H9 (cell line): ENCODE measurements at regions not wholly inside any gene's neighbourhood (a gene's known extent, or its start where the extent isn't known, plus 50 kb on each side); places are given as distances from the start of the nearest gene placed in this dataset.

ENCODE experiments used
- DNase-seq: peaks from one replicate; pipeline ENCODE4 v3.0.0-alpha.2; 2017
- H2AFZ ChIP-seq: one replicate; pipeline ENCODE4 v1.6.1; 2013; ENCODE audit warnings: mild to moderate bottlenecking, low read length, control low read depth, moderate library complexity
- H2AK5ac ChIP-seq: 2 replicates; pipeline ENCODE4 v1.6.1; 2013; ENCODE audit warnings: low read length, control low read depth, mixed read lengths; ENCODE audit not compliant: insufficient read length
- H2BK120ac ChIP-seq: one replicate; pipeline ENCODE4 v1.6.1; 2013; ENCODE audit warnings: low read depth, mild to moderate bottlenecking, low read length, control low read depth, inconsistent platforms; ENCODE audit not compliant: poor library complexity, severe bottlenecking
- H2BK12ac ChIP-seq: 2 replicates; pipeline ENCODE4 v1.6.1; 2013; ENCODE audit warnings: low read length, control low read depth, mixed read lengths, low read depth; ENCODE audit not compliant: insufficient read length
- H2BK15ac ChIP-seq: 2 replicates; pipeline ENCODE4 v1.6.1; 2013; ENCODE audit warnings: low read depth, low read length, control low read depth
- H2BK20ac ChIP-seq: one replicate; pipeline ENCODE4 v1.6.1; 2013; ENCODE audit warnings: low read depth, mild to moderate bottlenecking, low read length, control low read depth, inconsistent platforms; ENCODE audit not compliant: poor library complexity, severe bottlenecking
- H2BK5ac ChIP-seq: 2 replicates; pipeline ENCODE4 v1.6.1; 2013; ENCODE audit warnings: low read length, control low read depth, mixed read lengths; ENCODE audit not compliant: insufficient read length
- H3K14ac ChIP-seq: 2 replicates; pipeline ENCODE4 v1.6.1; 2013; ENCODE audit warnings: low read length, control low read depth; ENCODE audit not compliant: insufficient read depth
- H3K18ac ChIP-seq: 2 replicates; pipeline ENCODE4 v1.6.1; 2013; ENCODE audit warnings: low read depth, mild to moderate bottlenecking, mixed read lengths, low read length, control low read depth; ENCODE audit not compliant: insufficient read length
- H3K23ac ChIP-seq: 2 replicates; pipeline ENCODE4 v1.6.1; 2013; ENCODE audit warnings: low read length, control low read depth, mixed read lengths, low read depth; ENCODE audit not compliant: insufficient read length
- H3K23me2 ChIP-seq: 2 replicates; pipeline ENCODE4 v1.6.1; 2013; ENCODE audit warnings: low read depth, mild to moderate bottlenecking, mixed read lengths, low read length, control low read depth; ENCODE audit not compliant: insufficient read length, poor library complexity, severe bottlenecking
- H3K27ac ChIP-seq: 2 replicates; pipeline ENCODE4 v1.5.1; 2013; ENCODE audit warnings: low read length, control low read depth, mixed read lengths, low read depth; ENCODE audit not compliant: insufficient read length
- H3K27me3 ChIP-seq: 2 replicates; pipeline ENCODE4 v1.6.1; 2013; ENCODE audit warnings: low read length, control low read depth, inconsistent platforms; ENCODE audit not compliant: insufficient read depth
- H3K4ac ChIP-seq: 2 replicates; pipeline ENCODE4 v1.6.1; 2013; ENCODE audit warnings: low read depth, mild to moderate bottlenecking, control low read depth, inconsistent platforms, low read length, moderate library complexity
- H3K4me1 ChIP-seq: 2 replicates; pipeline ENCODE4 v1.6.1; 2013; ENCODE audit warnings: low read length, control low read depth, inconsistent platforms; ENCODE audit not compliant: insufficient read depth
- H3K4me2 ChIP-seq: 2 replicates; pipeline ENCODE4 v1.6.1; 2013; ENCODE audit warnings: low read length, control low read depth, mixed read lengths; ENCODE audit not compliant: insufficient read length, insufficient read depth
- H3K56ac ChIP-seq: 2 replicates; pipeline ENCODE4 v1.6.1; 2013; ENCODE audit warnings: low read depth, mild to moderate bottlenecking, mixed read lengths, low read length, control low read depth; ENCODE audit not compliant: insufficient read length
- H3K79me1 ChIP-seq: 2 replicates; pipeline ENCODE4 v1.6.1; 2013; ENCODE audit warnings: low read depth, mild to moderate bottlenecking, moderate library complexity, low read length, control low read depth, inconsistent platforms; ENCODE audit not compliant: insufficient read depth, poor library complexity, severe bottlenecking
- H3K79me2 ChIP-seq: 2 replicates; pipeline ENCODE4 v1.6.1; 2013; ENCODE audit warnings: low read length, control low read depth, inconsistent platforms; ENCODE audit not compliant: insufficient read depth
- H3K9ac ChIP-seq: 2 replicates; pipeline ENCODE4 v1.6.1; 2013; ENCODE audit warnings: low read length, control low read depth, mixed read lengths; ENCODE audit not compliant: insufficient read length; ENCODE audit errors: extremely low read depth
- H3K9me3 ChIP-seq: one replicate; pipeline ENCODE4 v1.6.1; 2013; ENCODE audit warnings: low read depth, low read length, inconsistent platforms; ENCODE audit not compliant: control insufficient read depth
- H3T11ph ChIP-seq: one replicate; pipeline ENCODE4 v1.6.1; 2013; ENCODE audit warnings: mild to moderate bottlenecking, low read length, control low read depth, inconsistent platforms
- H4K20me1 ChIP-seq: one replicate; pipeline ENCODE4 v1.6.1; 2013; ENCODE audit not compliant: control insufficient read depth, insufficient read length, insufficient read depth
- H4K5ac ChIP-seq: 2 replicates; pipeline ENCODE4 v1.6.1; 2013; ENCODE audit warnings: low read depth, mild to moderate bottlenecking, mixed read lengths, low read length, control low read depth; ENCODE audit not compliant: insufficient read length
- H4K8ac ChIP-seq: replicated peaks from 2 replicates; pipeline ENCODE4 v1.6.1; 2013; ENCODE audit warnings: low read length, control low read depth, mixed read lengths, low read depth; ENCODE audit not compliant: insufficient read length
- H4K91ac ChIP-seq: 2 replicates; pipeline ENCODE4 v1.6.1; 2013; ENCODE audit warnings: low read depth, mild to moderate bottlenecking, moderate library complexity, mixed read lengths, low read length, control low read depth; ENCODE audit not compliant: insufficient read length
- H3K27ac Mint-ChIP-seq, 3 experiments: 2 replicates in 2 of 3; 3 replicates in 1 of 3; pipeline ENCODE4 v1.8.0; 2020 to 2021; ENCODE audit warnings: mixed read lengths in 3 of 3, mild to moderate bottlenecking in 1 of 3, moderate library complexity in 1 of 3
- H3K27me3 Mint-ChIP-seq: 2 replicates; pipeline ENCODE4 v1.8.0; 2021; ENCODE audit warnings: low read depth, mild to moderate bottlenecking, moderate library complexity, mixed read lengths
- H3K36me3 Mint-ChIP-seq, 3 experiments: 2 replicates in 2 of 3; 3 replicates in 1 of 3; pipeline ENCODE4 v1.8.0; 2020 to 2021; ENCODE audit warnings: low read depth in 3 of 3, mixed read lengths in 3 of 3; ENCODE audit not compliant: insufficient read depth in 1 of 3
- H3K4me1 Mint-ChIP-seq, 2 experiments: 2 replicates each; pipeline ENCODE4 v1.8.0; 2020; ENCODE audit warnings: mixed read lengths in 2 of 2
- H3K4me3 Mint-ChIP-seq, 2 experiments: 2 replicates in 1 of 2; 3 replicates in 1 of 2; pipeline ENCODE4 v1.8.0; 2020 to 2021; ENCODE audit warnings: mild to moderate bottlenecking in 2 of 2, mixed read lengths in 2 of 2, moderate library complexity in 1 of 2
- H3K9me3 Mint-ChIP-seq, 2 experiments: 2 replicates in 1 of 2; 3 replicates in 1 of 2; pipeline ENCODE4 v1.8.0; 2020; ENCODE audit warnings: mild to moderate bottlenecking in 2 of 2, mixed read lengths in 2 of 2, moderate library complexity in 1 of 2
- CTCF ChIP-seq: fragments of 200-600 bp; sonication (generic); conservative IDR thresholded peaks from 3 replicates; pipeline ENCODE4 v1.8.0; 2021; ENCODE audit warnings: antibody characterized with exemption, mild to moderate bottlenecking

DNA sequence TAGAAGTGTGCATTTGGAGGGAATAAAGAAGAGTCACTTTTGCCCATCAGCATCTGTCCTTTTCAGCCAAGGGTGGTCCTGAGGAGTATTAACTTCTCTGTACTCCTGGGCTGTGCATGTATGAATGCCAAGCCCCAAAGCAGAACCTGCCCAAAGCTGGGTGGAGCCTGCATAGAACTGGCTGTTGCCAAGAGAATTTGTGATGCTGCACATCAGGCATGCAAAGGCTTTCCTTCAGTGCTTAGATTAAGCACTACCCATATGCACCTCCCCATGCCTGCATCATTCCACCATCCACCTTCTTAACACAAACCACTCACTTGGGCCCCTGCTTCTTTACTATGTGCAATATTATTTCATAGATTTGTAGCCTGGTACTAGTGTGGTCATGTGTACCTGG lies 493.8 kb downstream of the KIF4B start:
- peaks cover 3% of the 10 kb centered on the region; the same call in 1 of the 2 replicates for H3K4me1 ChIP-seq
- TF ChIP-seq CTCF: no peak
- no peaks in the 10 kb centered on the region for H4K20me1 ChIP-seq
- no peaks in the 10 kb centered on the region for H3K9me3 ChIP-seq
- H2BK5ac ChIP-seq: no peak overlapping the region
- no peak overlapping the region for H3K27ac Mint-ChIP-seq
- no peak overlapping the region for H3K56ac ChIP-seq
- no peak overlapping the region for H3K18ac ChIP-seq
- H3K36me3 Mint-ChIP-seq: no peaks in the 10 kb centered on the region
- H3K4me2 ChIP-seq: no peak overlapping the region
- no peak overlapping the region for H2BK20ac ChIP-seq
- H4K91ac ChIP-seq: no peak overlapping the region
- H4K5ac ChIP-seq: no peak overlapping the region
- no peak overlapping the region for H3K27ac ChIP-seq
- H2BK120ac ChIP-seq: no peak overlapping the region
- no peak overlapping the region for H3K4ac ChIP-seq
- H3K23me2 ChIP-seq: no peaks in the 10 kb centered on the region
- no peaks in the 10 kb centered on the region for H3K79me2 ChIP-seq
- no peaks in the 10 kb centered on the region for H3K27me3 Mint-ChIP-seq
- DNase-seq: no peak
- no peak overlapping the region for H3K14ac ChIP-seq
- H3K9ac ChIP-seq: no peak overlapping the region
- H4K8ac ChIP-seq: no peak overlapping the region
- H3K23ac ChIP-seq: no peak overlapping the region
- no peak overlapping the region for H3K4me3 Mint-ChIP-seq
- H2BK12ac ChIP-seq: no peak overlapping the region
- no peak overlapping the region for H3T11ph ChIP-seq
- H3K27me3 ChIP-seq: no peaks in the 10 kb centered on the region
- H2BK15ac ChIP-seq: no peak overlapping the region
- H2AFZ ChIP-seq: no peak overlapping the region
- no peak overlapping the region for H2AK5ac ChIP-seq
- H3K4me1 Mint-ChIP-seq: peaks cover 16 to 18% of the 10 kb centered on the region in 2 experiments
- no peaks in the 10 kb centered on the region for H3K9me3 Mint-ChIP-seq
- H3K79me1 ChIP-seq: no peaks in the 10 kb centered on the region
